NCI-H2107 treated with DMSO at 0.1 percent for 48 hours (cell line): ENCODE measurements at regions not wholly inside any gene's neighbourhood (a gene's known extent, or its start where the extent isn't known, plus 50 kb on each side); places are given as distances from the start of the nearest gene placed in this dataset.
A peak's percentile ranks its signal among the peaks of the same experiment; 100 is the strongest.

ENCODE experiments used
- DNase-seq: peaks from one replicate; lab custom pipeline; 2025; ENCODE audit not compliant: unreplicated experiment; lab: John Stamatoyannopoulos, UW

- no peak for DNase-seq
Measured at GRCh38 chr9:13719446-13719845, 440.0 kb upstream of the MPDZ start.

DNA sequence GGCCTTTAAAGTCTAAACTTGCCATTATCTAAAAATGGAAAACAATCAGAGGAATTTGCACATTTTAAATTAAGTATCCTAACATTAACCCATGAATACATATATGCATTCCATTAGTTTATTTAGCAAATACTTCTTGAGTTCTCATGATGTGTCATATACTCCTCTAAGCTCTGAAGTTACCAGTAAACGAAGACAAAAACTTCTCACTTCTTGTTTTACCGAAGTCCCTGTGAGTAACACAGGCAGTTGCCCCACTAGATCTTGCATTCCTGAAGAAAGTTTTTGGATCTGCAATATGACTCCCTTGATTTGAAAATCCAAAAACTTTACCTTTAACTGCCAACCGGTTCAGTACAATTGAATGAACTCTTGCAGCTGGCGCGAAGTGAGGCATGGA lies 439.0 kb upstream of the MPDZ start:
- no peak for DNase-seq

DNA sequence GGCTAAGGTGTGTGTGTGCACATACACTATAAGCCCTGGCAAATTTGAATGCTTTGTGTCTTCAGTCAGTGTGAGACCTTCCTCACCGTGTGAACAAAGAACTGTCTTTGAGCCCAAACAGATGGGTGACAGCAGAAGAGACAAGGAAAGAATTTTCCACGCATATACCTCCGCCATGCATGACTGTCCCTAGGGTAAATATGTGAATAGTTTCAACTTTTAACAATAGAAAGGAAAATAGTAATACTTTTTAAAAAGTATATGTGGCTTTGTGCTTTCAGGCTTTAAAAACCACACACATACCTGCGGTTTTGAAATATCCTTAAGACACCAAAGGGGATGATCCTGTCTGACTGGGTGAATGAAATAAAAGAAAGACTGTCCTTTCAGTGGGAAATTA lies 438.6 kb upstream of the MPDZ start:
- DNase-seq: no peak

DNA sequence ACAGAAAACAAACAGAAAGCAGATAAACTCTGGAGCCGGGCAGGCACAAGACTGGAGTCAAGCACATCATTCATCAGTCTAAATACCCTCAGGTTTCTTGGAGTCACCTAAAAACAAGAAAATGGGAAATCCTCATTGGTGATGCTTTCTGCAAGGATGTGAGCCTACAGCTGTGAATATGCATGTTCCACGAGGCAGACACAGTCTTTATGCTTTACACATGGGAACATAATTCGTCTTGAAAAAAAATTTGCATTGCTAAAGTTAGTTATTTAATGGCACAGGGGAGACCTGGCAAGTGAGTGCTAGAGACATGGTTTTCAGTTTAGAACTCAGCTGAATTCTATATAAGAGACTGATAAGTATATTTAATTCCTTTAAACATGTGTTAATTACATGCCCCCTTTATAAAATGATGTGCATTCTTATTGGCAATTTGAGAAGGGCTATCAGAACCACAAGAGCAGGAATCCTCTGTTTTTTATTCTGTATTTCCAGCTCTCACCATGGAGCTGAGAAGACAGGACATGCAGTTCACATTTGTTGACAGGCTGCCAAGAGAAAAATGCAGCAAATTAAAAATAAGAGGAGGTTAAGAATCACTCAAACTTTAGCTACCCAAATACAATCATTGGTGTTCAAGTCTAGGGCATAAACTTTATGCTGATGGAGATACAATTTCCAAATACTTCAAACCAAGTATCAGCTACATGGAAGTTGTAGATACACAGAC lies 438.0 kb upstream of the MPDZ start:
- DNase-seq: no peak

DNA sequence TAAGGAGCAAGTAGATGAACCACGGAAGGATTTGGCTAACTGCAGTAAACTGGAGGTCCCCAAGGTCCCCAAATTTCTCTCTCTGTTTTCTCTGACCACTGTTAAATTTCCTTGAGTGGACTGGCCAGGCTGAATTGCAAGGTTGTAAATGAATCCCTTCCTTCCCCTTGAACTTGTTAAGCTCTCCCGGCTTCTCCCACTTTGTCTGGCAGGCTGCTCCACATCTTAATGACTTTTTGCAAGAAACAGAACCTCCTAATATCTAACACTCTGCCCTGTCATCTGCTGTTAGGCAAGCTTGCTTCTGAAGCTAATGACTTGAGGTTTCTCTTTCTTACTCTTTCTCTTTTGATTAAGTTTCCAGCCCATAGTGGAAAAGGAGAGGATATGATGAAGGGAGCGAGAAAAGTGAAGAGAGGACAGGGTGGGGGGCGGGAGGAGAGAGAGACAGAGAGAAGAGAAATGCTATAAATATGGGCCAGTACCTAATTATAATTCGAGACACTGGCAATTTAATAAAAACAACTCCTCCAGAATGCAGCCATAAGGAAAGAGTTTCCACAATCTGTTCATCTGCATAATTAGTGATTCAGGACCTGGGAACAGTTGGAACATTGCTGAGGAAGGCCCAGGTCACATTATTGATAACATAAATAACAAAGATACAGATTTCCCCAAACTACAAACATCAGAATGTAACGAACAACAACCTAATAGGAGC lies 437.3 kb upstream of the MPDZ start:
- DNase-seq: no peak

- no peak for DNase-seq
Measured at GRCh38 chr9:13716090-13716489, 436.6 kb upstream of the MPDZ start.

DNA sequence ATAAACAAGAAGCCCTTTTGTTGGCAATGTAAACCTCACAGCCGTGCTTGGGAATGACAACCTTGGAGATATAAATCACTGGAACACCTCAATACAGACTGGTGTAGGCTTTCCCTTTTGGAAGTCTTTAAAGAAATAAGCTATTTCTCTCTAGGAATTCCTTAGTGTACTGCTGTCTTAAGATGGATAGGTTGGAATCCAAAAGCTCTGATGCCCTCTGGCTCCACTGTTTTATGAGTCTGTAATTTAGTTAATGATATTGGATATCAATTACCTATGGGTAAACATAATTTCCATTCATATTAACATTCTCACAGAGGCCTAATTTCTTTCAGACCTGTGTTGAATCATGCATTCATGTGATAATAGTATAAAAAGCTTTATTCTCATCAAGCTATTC lies 435.9 kb upstream of the MPDZ start:
- DNase-seq: no peak

- no peak for DNase-seq
Measured at GRCh38 chr9:13707612-13708576, 428.4 kb upstream of the MPDZ start.

DNA sequence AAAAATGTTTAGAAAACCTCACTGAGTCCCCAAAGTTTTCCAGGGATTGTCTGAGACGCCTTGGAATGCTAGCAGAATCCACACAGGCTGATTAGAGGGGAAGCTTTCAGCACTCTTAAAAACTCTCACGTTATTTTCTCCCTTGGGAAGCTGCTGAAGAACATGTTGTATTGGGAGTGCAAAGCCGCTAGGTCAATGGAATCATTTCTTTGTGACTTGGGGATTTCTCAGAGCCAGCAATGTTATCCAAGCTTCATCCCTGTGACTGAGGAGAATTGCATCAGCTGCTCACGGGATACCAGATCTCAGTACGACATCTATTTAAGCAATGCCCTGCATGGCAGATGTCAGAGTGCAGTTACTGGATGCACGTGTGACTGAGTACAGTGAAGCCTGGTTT lies 426.4 kb upstream of the MPDZ start:
- DNase-seq: peak; percentile 10

DNA sequence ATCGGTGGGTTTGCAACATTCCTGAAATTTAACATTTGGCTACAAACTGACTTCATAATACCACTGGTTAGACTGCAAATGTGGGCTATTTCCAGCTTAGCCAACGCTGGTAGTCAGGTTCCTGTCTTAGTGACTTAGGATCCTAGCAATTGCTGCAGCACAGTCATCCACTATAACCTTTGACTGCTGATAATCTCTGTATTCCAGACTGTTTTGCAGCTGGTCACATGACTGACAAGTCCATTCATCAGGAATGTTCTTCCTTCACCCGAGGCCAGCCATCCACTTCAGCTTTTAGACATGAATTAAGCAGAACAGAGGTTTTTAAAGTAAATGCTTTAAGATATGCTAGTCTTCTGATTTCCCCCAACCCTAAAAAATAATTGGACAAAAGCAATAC lies 425.9 kb upstream of the MPDZ start:
- no peak for DNase-seq

GRCh38 chr9:13690595-13690994 lies 411.1 kb upstream of the MPDZ start:
- DNase-seq: no peak

- no peak for DNase-seq
Measured at GRCh38 chr9:13689925-13690324, 410.4 kb upstream of the MPDZ start.

GRCh38 chr9:13688990-13689600 lies 409.6 kb upstream of the MPDZ start:
- no peak for DNase-seq

GRCh38 chr9:13688223-13688989 lies 408.9 kb upstream of the MPDZ start:
- no peak for DNase-seq

GRCh38 chr9:13684656-13685055 lies 405.2 kb upstream of the MPDZ start:
- no peak for DNase-seq

- no peak for DNase-seq
Measured at GRCh38 chr9:13677801-13678200, 398.3 kb upstream of the MPDZ start.

- no peak for DNase-seq
Measured at GRCh38 chr9:13675638-13676000, 396.1 kb upstream of the MPDZ start.

DNA sequence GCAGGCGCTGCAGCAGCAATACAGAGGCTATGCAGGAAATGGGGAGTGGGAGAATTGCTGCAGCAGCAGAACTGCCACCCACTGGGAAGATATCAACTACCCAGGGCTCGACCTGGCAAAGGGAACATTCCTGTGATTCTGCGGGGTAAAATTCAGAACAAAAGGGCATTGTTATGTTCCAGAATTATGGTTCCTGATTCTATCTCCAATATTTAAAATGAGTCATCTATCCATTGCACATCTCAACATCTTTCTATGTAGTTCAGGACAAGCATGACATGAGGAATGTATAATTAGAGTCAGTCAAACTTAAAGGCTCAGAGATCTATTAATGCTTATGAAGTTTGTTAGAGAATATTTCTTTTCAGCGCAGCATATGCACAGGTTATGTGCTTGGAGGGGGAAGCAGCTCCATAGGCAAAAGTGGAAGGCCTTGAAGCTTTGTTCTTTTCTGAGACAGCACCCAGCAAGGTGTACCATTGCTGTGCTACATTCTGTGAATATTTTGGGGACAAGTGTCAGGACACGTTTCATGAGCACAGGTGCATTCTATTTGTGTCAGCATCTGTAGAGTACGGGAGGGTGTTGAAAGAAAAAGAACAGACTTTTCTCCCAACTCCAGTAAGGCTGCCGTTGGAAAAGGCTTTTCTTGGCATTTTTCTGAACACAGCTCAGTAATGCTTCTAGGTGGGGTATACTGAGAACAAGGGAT lies 395.6 kb upstream of the MPDZ start:
- no peak for DNase-seq

DNA sequence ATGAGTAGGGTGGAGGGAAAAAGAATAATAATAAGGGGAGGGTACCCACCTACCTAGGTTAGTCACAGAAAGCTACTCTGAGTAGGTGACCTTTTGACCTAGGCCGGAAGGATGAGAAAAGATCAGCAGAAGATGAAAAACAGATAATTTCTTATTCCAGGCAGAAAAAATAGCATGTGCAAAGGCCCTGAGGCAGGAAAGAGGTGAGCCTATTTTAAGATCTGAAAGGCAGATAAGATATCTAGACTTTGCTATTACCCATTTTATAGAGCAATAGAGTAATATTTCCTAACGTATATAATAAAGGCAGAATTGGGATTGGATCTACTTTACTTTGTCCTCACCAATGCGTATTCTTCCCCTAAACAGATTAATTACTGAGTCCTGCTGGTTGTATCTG lies 393.9 kb upstream of the MPDZ start:
- no peak for DNase-seq
